Skin of body (tissue), 1 donor: ENCODE measurements at regions not wholly inside any gene's neighbourhood (a gene's known extent, or its start where the extent isn't known, plus 50 kb on each side); places are given as distances from the start of the nearest gene placed in this dataset.
"Not testable (repeated sequence)": the region's sequence is repeated elsewhere in the genome, so short reads cannot be mapped to it uniquely, and the experiment has no call there.

Experiments
- DNase-seq: peaks from one replicate; lab custom pipeline; 2025; lab: John Stamatoyannopoulos, UW

GRCh38 chr4:141290771-141291170, 70.1 kb downstream of the ZNF330 start:
- DNase-seq, result no peak

GRCh38 chr4:141294306-141294705, 73.6 kb downstream of the ZNF330 start:
- no peak for DNase-seq

- no peak for DNase-seq
Measured at GRCh38 chr4:141301216-141301615, 80.5 kb downstream of the ZNF330 start.

GRCh38 chr4:141302924-141303323, 82.2 kb downstream of the ZNF330 start:
- DNase-seq, result no peak

- no peak for DNase-seq
Measured at GRCh38 chr4:141304346-141304745, 83.7 kb downstream of the ZNF330 start.

GRCh38 chr4:141306331-141306730, 85.6 kb downstream of the ZNF330 start:
- no peak for DNase-seq

GRCh38 chr4:141307241-141307689, 86.6 kb downstream of the ZNF330 start:
- peak; percentile 16 for DNase-seq

- DNase-seq, result no peak
Measured at GRCh38 chr4:141309874-141310273, 89.2 kb downstream of the ZNF330 start.

GRCh38 chr4:141311246-141312204, 90.8 kb downstream of the ZNF330 start:
- DNase-seq, result no peak

GRCh38 chr4:141314627-141315026, 93.9 kb downstream of the ZNF330 start:
- DNase-seq, result no peak

- DNase-seq, result no peak
Measured at GRCh38 chr4:141328560-141329173, 108.0 kb downstream of the ZNF330 start.

- peak; percentile 55 for DNase-seq
Measured at GRCh38 chr4:141329174-141329569, 108.5 kb downstream of the ZNF330 start.

GRCh38 chr4:141330616-141331015, 109.9 kb downstream of the ZNF330 start:
- no peak for DNase-seq

- no peak for DNase-seq
Measured at GRCh38 chr4:141331534-141332358, 111.1 kb downstream of the ZNF330 start.

- not testable (repeated sequence) for DNase-seq
Measured at GRCh38 chr4:141332359-141333181, 111.9 kb downstream of the ZNF330 start.

- not testable (repeated sequence) for DNase-seq
Measured at GRCh38 chr4:141333456-141334230, 112.9 kb downstream of the ZNF330 start.

- no peak for DNase-seq
Measured at GRCh38 chr4:141335166-141335565, 114.5 kb downstream of the ZNF330 start.

GRCh38 chr4:141338238-141338637, 117.5 kb downstream of the ZNF330 start:
- DNase-seq, result no peak

GRCh38 chr4:141339391-141339790, 118.7 kb downstream of the ZNF330 start:
- no peak for DNase-seq

- no peak for DNase-seq
Measured at GRCh38 chr4:141339966-141340365, 119.3 kb downstream of the ZNF330 start.
